GM23338 (cell line): ENCODE measurements at regions not wholly inside any gene's neighbourhood (a gene's known extent, or its start where the extent isn't known, plus 50 kb on each side); places are given as distances from the start of the nearest gene placed in this dataset.

Experiments used
- ATAC-seq: fragments of 200-7000 bp; cut with Tn5 transposase; 3 replicates; pipeline ENCODE4 v1.9.1; 2020
- DNase-seq: peaks from one replicate; pipeline ENCODE4 v3.0.0-alpha.2; 2015; ENCODE audit warnings: low spot score
- H2AFZ ChIP-seq: fragments of 200-600 bp; sonication (generic); 2 replicates; pipeline ENCODE4 v1.8.0; 2016; ENCODE audit warnings: antibody characterized with exemption, mild to moderate bottlenecking, moderate library complexity
- H3F3A ChIP-seq: fragments of 200-600 bp; sonication (generic); replicated peaks from 2 replicates; pipeline ENCODE4 v1.8.0; 2017; ENCODE audit warnings: antibody characterized with exemption, mixed run types, low read depth
- H3K27ac ChIP-seq: fragments of 200-600 bp; sonication (generic); 2 replicates; pipeline ENCODE4 v1.6.1; 2016; ENCODE audit warnings: low read depth
- H3K27me3 ChIP-seq: fragments of 200-600 bp; sonication (generic); 2 replicates; pipeline ENCODE4 v1.8.0; 2016; ENCODE audit warnings: mild to moderate bottlenecking, mixed run types, moderate library complexity; ENCODE audit not compliant: insufficient read depth
- H3K36me3 ChIP-seq: fragments of 200-600 bp; sonication (generic); 2 replicates; pipeline ENCODE4 v1.8.0; 2016; ENCODE audit warnings: mild to moderate bottlenecking; ENCODE audit not compliant: insufficient read depth
- H3K4me1 ChIP-seq: fragments of 200-600 bp; sonication (generic); 2 replicates; pipeline ENCODE4 v1.8.0; 2016; ENCODE audit warnings: mild to moderate bottlenecking, moderate library complexity; ENCODE audit not compliant: insufficient read depth
- H3K4me2 ChIP-seq: fragments of 200-600 bp; sonication (generic); 2 replicates; pipeline ENCODE4 v1.7.1; 2017; ENCODE audit warnings: mixed run types
- H3K4me3 ChIP-seq: fragments of 200-600 bp; sonication (generic); 2 replicates; pipeline ENCODE4 v1.6.1; 2016; ENCODE audit warnings: mixed run types
- H3K79me2 ChIP-seq: fragments of 200-600 bp; sonication (generic); replicated peaks from 2 replicates; pipeline ENCODE4 v1.8.0; 2017; ENCODE audit warnings: mild to moderate bottlenecking; ENCODE audit not compliant: insufficient read depth
- H3K9me2 ChIP-seq: fragments of 200-600 bp; sonication (generic); 2 replicates; pipeline ENCODE4 v1.8.0; 2017; ENCODE audit not compliant: insufficient read depth
- H4K20me1 ChIP-seq: fragments of 200-600 bp; sonication (generic); replicated peaks from 2 replicates; pipeline ENCODE4 v1.8.0; 2017; ENCODE audit warnings: mild to moderate bottlenecking; ENCODE audit not compliant: insufficient read depth
- H3K27ac Mint-ChIP-seq: 2 replicates; pipeline ENCODE4 v1.8.0; 2020; ENCODE audit warnings: inconsistent platforms, mild to moderate bottlenecking, moderate library complexity, mixed read lengths
- H3K27me3 Mint-ChIP-seq: 3 replicates; pipeline ENCODE4 v1.8.0; 2022; ENCODE audit warnings: low read depth, mild to moderate bottlenecking, moderate library complexity, mixed read lengths, inconsistent platforms; ENCODE audit not compliant: insufficient read depth, poor library complexity
- H3K36me3 Mint-ChIP-seq: 3 replicates; pipeline ENCODE4 v1.8.0; 2021; ENCODE audit warnings: low read depth, mild to moderate bottlenecking, inconsistent platforms, moderate library complexity, mixed read lengths
- H3K4me1 Mint-ChIP-seq: 3 replicates; pipeline ENCODE4 v1.8.0; 2020; ENCODE audit warnings: mild to moderate bottlenecking, inconsistent platforms, mixed read lengths
- H3K4me3 Mint-ChIP-seq: 3 replicates; pipeline ENCODE4 v1.8.0; 2021; ENCODE audit warnings: moderate library complexity, mild to moderate bottlenecking, inconsistent platforms, mixed read lengths
- H3K9me3 Mint-ChIP-seq: 3 replicates; pipeline ENCODE4 v1.8.0; 2020; ENCODE audit warnings: moderate library complexity, mild to moderate bottlenecking, inconsistent platforms, mixed read lengths
- CREB1 ChIP-seq: fragments of 250-450 bp; sonication (Bioruptor Pico); IDR thresholded peaks from 2 replicates; pipeline ENCODE4 v1.5.0; 2020; ENCODE audit warnings: low read depth, mild to moderate bottlenecking, moderate library complexity
- EZH2 ChIP-seq: fragments of 200-600 bp; sonication (generic); IDR thresholded peaks from one replicate; pipeline ENCODE4 v1.8.0; 2017; ENCODE audit warnings: antibody characterized with exemption, mild to moderate bottlenecking, low read depth; ENCODE audit not compliant: unreplicated experiment
- EZH2phosphoT487 ChIP-seq: fragments of 200-600 bp; sonication (generic); IDR thresholded peaks from one replicate; pipeline ENCODE4 v1.8.1; 2018; ENCODE audit warnings: antibody characterized with exemption; ENCODE audit not compliant: unreplicated experiment
- JUNB ChIP-seq: IDR thresholded peaks from one replicate; pipeline ENCODE4 v1.6.1; 2016; ENCODE audit warnings: antibody characterized with exemption; ENCODE audit not compliant: unreplicated experiment
- NANOG ChIP-seq: IDR thresholded peaks from 2 replicates; pipeline ENCODE4 v1.6.1; 2016; ENCODE audit warnings: antibody characterized with exemption, borderline replicate concordance
- POLR2AphosphoS5 ChIP-seq: IDR thresholded peaks from 2 replicates; pipeline ENCODE4 v1.6.1; 2016; ENCODE audit warnings: antibody characterized with exemption, low read depth
- REST ChIP-seq: IDR thresholded peaks from one replicate; pipeline ENCODE4 v1.6.1; 2018; ENCODE audit warnings: antibody characterized with exemption; ENCODE audit not compliant: unreplicated experiment
- STAT1 ChIP-seq: IDR thresholded peaks from one replicate; pipeline ENCODE4 v1.6.1; 2016; ENCODE audit warnings: antibody characterized with exemption; ENCODE audit not compliant: unreplicated experiment
- ZNF114 ChIP-seq: fragments of 250-450 bp; sonication (Bioruptor Pico); IDR thresholded peaks from 2 replicates; pipeline ENCODE4 v1.5.0; 2020; ENCODE audit warnings: mild to moderate bottlenecking, moderate library complexity
- ZNF331 ChIP-seq: fragments of 250-450 bp; sonication (Bioruptor Pico); IDR thresholded peaks from 2 replicates; pipeline ENCODE4 v1.5.0; 2020; ENCODE audit warnings: low read depth, mild to moderate bottlenecking, moderate library complexity
- TF ChIP-seq, protein P1 (sequence below), 2 experiments: fragments of 200-600 bp in 1 of 2; sonication (generic) in 1 of 2; conservative IDR thresholded peaks; 2 replicates each; pipeline versions ENCODE4 v1.5.1 to v1.6.1; 2016 to 2017; ENCODE audit warnings: antibody characterized with exemption in 2 of 2, low read depth in 2 of 2, mild to moderate bottlenecking in 2 of 2, moderate library complexity in 1 of 2

- TF ChIP-seq CREB1 (CRISPR knock-in tag) (no peak), ZNF331 (CRISPR knock-in tag) (no peak), STAT1 (no peak), JUNB (no peak), ZNF114 (CRISPR knock-in tag) (no peak), EZH2 (no peak)
- TF ChIP-seq, protein P1, sequence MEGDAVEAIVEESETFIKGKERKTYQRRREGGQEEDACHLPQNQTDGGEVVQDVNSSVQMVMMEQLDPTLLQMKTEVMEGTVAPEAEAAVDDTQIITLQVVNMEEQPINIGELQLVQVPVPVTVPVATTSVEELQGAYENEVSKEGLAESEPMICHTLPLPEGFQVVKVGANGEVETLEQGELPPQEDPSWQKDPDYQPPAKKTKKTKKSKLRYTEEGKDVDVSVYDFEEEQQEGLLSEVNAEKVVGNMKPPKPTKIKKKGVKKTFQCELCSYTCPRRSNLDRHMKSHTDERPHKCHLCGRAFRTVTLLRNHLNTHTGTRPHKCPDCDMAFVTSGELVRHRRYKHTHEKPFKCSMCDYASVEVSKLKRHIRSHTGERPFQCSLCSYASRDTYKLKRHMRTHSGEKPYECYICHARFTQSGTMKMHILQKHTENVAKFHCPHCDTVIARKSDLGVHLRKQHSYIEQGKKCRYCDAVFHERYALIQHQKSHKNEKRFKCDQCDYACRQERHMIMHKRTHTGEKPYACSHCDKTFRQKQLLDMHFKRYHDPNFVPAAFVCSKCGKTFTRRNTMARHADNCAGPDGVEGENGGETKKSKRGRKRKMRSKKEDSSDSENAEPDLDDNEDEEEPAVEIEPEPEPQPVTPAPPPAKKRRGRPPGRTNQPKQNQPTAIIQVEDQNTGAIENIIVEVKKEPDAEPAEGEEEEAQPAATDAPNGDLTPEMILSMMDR (conservative IDR thresholded peaks at IDR 0.05; ENCODE audit: low read depth in 2 of 2) = no peak
Observed at GRCh38 chrX:136950211-136950610, 69.7 kb upstream of the RBMX start (continued).

GRCh38 chrX:136941396-136942337, 61.1 kb upstream of the RBMX start:
- Histone ChIP-seq H3K4me2 (no peak overlapping the region), H3K27ac (no peak overlapping the region), H2AFZ (no peak overlapping the region), H3K79me2 (no peaks in the 10 kb centered on the region), H3K36me3 (no peaks in the 10 kb centered on the region), H3K4me3 (no peak overlapping the region), H3K4me1 (no peaks in the 10 kb centered on the region), H3K27me3 (no peaks in the 10 kb centered on the region), H3F3A (no peaks in the 10 kb centered on the region), H4K20me1 (no peaks in the 10 kb centered on the region; the same call in 1 of the 2 replicates), H3K9me2 (no peaks in the 10 kb centered on the region)
- Mint-ChIP-seq H3K36me3 (no peaks in the 10 kb centered on the region), H3K27me3 (no peaks in the 10 kb centered on the region), H3K27ac (no peak overlapping the region), H3K4me3 (no peak overlapping the region), H3K4me1 (no peaks in the 10 kb centered on the region), H3K9me3 (no peaks in the 10 kb centered on the region)
- no peak for DNase-seq
- TF ChIP-seq ZNF114 (CRISPR knock-in tag) (no peak), EZH2 (no peak), EZH2phosphoT487 (no peak), ZNF331 (CRISPR knock-in tag) (no peak), JUNB (no peak), CREB1 (CRISPR knock-in tag) (no peak), NANOG (no peak), POLR2AphosphoS5 (no peak), REST (no peak)
- no peak for ATAC-seq
